Putamen (tissue), 1 donor: ENCODE measurements at regions not wholly inside any gene's neighbourhood (a gene's known extent, or its start where the extent isn't known, plus 50 kb on each side); places are given as distances from the start of the nearest gene placed in this dataset.

Experiments used
- DNase-seq: peaks from one replicate; pipeline ENCODE4 v3.0.0-alpha.2; 2016; ENCODE audit warnings: low spot score

DNA sequence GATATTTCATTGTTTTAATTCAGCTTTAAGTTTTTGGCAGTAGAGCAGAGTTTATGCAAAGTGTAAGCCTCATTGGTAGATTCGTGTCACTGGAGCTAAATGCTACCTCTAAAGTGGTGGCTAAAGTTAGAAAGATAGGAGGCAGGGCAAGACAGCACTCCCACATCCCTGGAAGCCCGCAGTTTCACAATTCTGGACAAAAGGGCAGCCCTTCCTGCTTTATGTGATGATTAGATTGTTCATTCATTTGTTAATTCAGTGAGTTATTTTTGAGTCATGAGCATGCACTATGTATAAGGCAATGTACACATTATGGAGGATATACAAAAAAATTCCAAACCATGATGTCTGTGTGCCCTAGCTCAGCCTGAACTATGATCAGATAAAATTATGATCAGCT, 52.1 kb upstream of the EIF3M start:
- no peak for DNase-seq

DNA sequence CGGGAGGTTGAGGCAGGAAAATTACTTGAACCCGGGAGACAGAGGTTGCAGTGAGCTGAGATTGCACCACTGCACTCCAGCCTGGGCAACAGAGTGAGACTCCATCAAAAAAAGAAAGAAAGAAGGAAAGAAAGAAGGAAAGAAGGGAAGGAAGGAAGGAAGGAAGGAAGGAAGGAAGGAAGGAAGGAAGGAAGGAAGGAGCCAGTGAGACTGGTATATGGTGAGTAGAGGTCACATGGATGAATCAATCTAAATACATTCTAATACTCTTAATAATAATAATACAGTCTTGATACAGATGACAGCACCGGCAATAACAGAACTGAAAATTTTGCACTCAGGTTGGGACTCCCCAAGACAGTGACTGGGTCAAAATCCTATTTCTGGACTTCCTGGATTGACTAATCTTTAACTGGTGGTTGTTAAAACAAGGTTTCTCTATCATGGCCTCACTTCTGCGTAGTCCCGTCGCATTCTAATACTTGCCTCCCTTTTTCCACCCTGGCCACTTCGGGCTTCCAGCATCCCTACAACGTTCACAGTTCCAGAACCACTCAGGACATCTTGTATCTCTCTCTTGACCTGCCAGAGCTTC, 53.5 kb upstream of the EIF3M start:
- DNase-seq, result no peak

DNA sequence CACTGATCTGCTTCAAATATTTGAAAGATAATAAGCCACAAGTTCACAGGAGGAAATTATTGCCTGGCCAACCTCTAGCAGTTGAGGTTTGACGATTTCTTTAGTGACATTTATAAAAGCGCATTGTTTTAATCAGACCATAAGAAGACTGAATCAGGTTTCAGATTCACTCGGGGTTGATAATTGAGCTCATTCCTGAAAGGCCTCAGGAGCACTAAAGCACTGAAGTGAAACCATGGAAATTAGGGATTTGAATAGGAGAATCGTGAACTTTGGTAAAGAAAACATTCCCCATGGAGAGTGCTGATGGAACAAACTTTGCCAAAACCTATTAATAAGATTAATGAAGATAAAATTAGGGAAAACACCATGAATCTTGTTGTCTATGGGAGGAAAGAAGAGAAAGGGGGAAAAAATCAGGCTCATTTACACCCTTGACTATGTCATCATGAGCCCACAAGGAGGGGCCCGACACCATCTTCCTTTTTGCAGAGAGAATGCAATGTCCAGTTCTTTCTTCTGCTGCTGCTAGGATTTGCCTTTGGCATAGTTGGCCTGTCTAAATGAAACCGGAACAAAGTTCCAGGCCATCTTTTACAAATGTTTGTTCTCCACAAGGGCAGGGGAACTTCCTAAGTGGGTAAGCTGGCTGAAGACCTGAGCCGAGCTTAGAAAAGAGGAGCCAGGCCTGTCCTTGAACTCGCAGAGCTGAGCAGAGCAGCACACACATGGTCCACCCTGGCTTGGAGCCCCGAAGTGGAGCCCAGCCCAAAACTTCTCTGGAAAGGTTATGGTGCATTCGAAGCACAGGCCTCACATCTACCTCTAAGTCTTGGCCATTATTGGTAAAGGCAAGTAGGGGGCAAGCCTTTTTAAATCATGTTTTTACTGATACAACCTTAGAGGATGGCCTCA, 56.1 kb upstream of the EIF3M start:
- DNase-seq, result peak; percentile 13

DNA sequence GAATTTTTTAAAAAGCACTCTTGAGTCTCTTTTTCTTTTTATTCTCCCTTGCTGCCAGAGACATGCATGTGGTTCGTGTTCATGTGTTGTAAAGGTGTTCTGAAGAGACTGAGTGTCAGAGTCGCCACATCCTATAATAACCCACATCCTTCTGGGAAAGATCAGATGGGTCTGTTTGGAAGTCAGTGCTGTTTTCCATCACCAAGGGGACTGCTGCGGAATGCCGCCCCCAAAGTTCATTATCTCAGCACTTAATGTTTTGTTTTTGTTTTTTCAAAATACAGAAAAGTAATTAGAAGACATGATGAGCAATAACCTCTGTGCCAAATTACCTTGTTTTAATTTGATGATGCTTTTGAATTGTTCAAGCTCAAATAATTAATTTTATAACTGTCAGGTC, 56.9 kb upstream of the EIF3M start:
- no peak for DNase-seq

DNA sequence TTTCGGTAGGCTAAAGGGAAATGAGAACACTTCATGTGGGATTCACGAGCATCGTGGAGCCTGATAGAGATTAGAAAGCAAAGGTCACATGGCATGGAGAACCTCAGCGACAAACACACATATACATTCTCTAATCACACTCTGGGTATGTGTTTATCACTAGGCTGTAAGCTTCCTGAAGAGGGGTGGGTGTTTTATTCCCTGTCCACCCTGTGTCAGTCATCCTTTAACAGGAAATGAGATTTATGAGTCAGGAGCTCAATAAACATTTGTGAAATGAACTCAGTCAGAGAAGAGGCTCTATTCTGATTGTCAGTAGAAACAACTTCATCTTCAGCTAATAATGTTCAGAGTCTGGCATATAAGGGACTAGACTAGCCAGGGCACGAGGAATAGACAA, 71.7 kb upstream of the EIF3M start:
- DNase-seq, result no peak

DNA sequence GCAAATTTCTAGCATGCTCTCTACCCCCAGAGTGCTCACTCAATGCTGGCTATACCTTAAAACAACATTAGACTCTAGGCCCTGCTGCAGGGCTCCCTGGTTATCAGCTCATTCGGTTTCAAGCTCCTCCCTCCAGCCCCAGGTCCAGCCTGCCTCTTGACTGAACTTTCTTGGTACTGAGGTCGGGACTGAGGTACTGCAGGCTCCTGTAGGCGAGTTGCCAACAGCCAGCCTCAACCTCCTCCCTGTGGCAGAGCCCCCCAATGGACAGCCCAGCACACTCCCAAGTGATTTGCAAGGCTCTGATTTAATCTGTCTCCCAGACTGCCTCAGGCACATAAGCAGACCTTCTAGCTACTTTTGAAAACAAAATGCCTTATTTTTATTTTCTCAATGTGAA, 73.6 kb upstream of the EIF3M start:
- DNase-seq, result no peak

DNA sequence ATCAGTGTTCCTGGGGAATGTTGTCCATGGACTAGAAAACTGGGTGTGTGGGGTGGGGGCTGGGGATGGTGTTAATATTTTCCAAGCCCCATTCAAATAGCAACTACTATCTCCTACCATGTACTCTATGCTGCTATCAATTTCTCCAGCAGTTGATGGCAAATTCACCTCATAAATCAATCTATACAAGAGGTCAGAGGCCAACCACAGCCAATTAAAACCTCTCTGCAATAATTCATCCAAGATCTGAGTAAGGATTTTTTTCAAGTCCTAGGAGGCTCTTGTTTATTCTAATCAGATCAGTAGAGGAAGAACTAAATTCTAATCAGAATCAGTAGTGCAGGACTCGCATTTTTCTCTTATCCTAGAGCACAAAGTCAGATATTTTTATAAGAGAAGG, 73.4 kb upstream of the WT1 start:
- no peak for DNase-seq

DNA sequence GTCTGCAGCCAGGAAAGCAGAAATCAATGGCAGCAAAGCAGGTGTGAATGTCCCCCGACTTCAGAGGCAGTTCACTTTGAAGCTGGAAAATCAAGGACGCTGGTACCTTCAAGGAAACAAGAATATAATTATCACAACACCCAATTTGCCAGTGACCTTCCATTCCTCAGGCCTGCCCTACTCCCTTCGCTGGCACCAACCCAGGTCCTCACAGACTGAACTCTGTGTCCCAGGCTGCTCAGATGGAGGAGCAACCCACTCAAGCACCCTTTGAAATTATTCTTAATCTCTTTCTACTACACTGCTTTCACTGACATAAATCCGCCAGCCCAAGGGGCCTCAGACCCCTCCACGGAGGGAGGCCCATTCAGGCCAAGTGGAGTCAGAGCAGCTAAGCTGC, 64.7 kb upstream of the WT1 start:
- no peak for DNase-seq

DNA sequence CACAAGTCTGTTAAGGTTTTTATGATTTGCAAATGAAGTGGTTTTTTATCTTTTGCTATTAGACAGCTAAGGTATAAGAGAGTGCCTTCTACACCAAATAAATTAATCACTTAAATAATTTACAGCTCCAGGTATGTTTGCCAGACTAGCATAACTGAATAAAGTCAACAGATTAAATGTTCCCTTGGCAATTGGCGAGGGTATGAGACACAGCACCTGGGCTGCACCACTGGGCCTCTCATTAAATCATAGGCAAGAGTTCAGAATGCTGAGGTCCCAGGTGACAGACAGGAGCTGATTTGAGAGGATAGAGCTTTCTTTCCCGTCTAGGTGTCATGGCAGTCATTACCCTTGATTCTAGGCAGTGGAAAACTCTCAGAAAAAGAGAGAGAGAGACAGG, 62.6 kb upstream of the WT1 start:
- DNase-seq, result no peak

DNA sequence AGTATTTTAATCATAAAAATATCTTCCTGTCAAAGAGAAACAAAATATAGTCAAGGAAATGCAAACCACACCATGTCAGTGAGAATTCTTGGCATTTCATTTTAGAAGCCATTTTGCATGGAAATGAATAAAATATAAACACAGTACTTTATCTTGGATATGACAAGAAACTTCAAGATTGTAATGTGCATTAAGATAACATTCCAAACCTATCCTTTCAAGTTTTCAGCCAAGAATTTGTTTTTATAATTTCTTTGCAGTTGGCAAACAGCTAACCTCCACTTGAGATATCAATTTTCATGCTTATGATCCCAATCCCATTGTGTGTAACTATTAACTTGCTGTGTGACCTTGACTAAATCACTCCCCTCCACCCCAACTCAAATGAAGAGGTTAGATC, 59.3 kb upstream of the WT1 start:
- no peak for DNase-seq

DNA sequence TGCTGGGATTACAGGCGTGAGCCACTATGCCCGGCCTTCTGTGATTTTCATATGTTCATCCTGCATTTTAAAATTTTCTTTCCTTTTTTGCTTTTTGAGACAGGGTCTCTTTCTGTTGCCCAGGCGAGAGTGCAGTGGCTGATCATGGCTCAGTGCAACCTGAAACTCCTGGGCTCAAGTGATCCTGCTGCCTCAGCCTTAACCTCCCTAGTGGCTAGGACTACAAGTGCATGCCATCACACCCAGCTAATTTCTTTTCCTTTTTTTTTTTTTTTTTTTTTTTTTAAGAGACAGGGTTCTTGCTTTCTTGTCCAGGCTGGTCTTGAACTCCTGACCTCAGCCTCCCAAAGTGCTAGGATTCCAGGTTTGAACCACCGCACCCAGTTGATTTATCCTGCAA, 54.1 kb upstream of the WT1 start:
- no peak for DNase-seq

DNA sequence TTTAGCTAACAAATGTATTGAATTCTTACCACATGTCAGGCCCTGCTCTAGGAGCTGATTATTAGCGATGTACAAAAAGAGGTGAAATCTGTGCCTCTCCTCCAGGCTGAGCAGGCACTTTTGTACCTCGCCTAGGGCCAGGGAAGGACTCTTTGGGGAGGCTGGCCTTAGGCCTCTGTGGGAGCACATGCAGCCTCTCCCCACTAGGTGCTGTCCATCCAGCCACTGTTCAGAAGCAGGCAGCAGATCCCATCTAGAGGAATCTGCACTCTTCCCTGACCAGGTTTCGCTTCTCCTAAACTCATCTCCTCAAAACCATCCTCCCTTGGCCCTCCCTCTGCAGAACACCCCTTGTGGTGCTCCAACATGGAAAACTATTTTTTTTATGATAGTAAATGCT, 51.9 kb upstream of the WT1 start:
- DNase-seq, result no peak

DNA sequence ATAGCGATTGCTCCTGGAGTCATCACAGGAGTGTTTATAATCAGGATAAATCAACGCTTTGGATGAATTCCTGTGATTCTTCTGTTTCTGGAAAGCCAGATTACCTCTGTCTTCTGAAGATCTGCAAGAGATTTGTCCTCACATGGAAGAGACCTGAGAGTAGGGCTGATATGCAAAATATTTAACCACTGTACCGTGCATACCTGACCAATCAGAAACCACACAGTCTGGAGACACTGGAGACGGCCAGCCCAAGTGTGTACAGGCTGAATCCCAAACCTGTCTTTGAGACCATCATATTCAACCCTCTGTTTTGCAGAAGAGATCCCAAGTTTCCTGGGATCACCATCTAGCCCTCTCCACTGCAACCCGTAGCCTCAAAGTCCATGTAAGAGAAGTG, 50.4 kb upstream of the WT1 start:
- no peak for DNase-seq
